Testis (tissue), 2 donors: ENCODE measurements at regions not wholly inside any gene's neighbourhood (a gene's known extent, or its start where the extent isn't known, plus 50 kb on each side); places are given as distances from the start of the nearest gene placed in this dataset.

Experiments
- DNase-seq: peaks from one replicate; pipeline ENCODE4 v3.0.0-alpha.2; 2019
- H3K27ac ChIP-seq, 2 donors: fragments of 200-600 bp; sonication (generic); one replicate each; pipeline ENCODE4 v1.5.1; 2019
- H3K27me3 ChIP-seq: fragments of 200-600 bp; sonication (generic); one replicate; pipeline ENCODE4 v1.5.1; 2019
- H3K36me3 ChIP-seq: fragments of 200-600 bp; sonication (generic); one replicate; pipeline ENCODE4 v1.5.1; 2017; ENCODE audit warnings: low read depth; ENCODE audit errors: missing control alignments
- H3K4me1 ChIP-seq: fragments of 200-600 bp; sonication (generic); one replicate; pipeline ENCODE4 v1.5.1; 2019
- H3K4me3 ChIP-seq, 2 donors: fragments of 200-600 bp; sonication (generic); one replicate each; pipeline ENCODE4 v1.5.1; 2017 to 2019
- H3K9me3 ChIP-seq: fragments of 200-600 bp; sonication (generic); one replicate; pipeline ENCODE4 v1.5.1; 2017
- POLR2A ChIP-seq: fragments of 450-650 bp; IDR thresholded peaks from one replicate; pipeline ENCODE4 v1.6.1; 2017; ENCODE audit warnings: antibody characterized with exemption, mild to moderate bottlenecking, moderate library complexity
- WGBS, 2 donors: methylation state at CpG; one replicate each; pipeline ENCODE4 v1.1.5; 2018; 5-methylcytosine and 5-hydroxymethylcytosine counted together
- intact Hi-C: fragments of 100-400 bp; cut with DNase I; formaldehyde crosslinking; loops from one replicate; pipeline ENCODE4 v1.15.1; 2023; ENCODE audit warnings: low total_unique reads
- TF ChIP-seq, protein P1 (sequence below), 3 experiments: fragments of 450-650 bp in 2 of 3; fragments of 200-600 bp in 1 of 3; sonication (generic) in 1 of 3; IDR thresholded peaks; one replicate each; pipeline ENCODE4 v1.5.1; 2016 to 2019; ENCODE audit warnings: antibody characterized with exemption in 3 of 3, mild to moderate bottlenecking in 2 of 3, moderate library complexity in 1 of 3

DNA sequence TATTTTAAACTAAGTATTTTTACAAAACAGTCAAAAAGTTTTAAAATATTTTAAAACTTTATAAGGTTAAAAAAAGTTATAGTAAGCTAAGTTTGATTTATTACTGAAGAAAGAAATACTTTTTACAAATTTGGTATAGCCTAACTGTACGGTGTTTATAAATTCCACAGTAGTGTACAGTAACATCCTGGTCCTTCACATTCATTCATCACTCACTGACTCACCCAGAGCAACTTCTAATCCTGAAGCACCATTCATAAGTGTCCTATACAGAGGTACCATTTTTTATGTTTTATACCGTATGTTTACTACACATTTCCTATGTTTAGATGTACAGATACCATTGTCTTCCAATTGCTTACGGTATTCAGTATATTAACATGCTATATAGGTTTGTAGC lies 170.0 kb downstream of the KLHL28 start:
- H3K9me3 ChIP-seq: no peaks in the 10 kb centered on the region
- no peaks in the 10 kb centered on the region for H3K4me1 ChIP-seq
- no peak for DNase-seq
- intact Hi-C loops: no loop called here
- no peak overlapping the region for H3K27ac ChIP-seq
- no peak overlapping the region for H3K4me3 ChIP-seq
- H3K27me3 ChIP-seq: no peaks in the 10 kb centered on the region
- H3K36me3 ChIP-seq: no peaks in the 10 kb centered on the region
- no peak for TF ChIP-seq POLR2A
- TF ChIP-seq, protein P1, sequence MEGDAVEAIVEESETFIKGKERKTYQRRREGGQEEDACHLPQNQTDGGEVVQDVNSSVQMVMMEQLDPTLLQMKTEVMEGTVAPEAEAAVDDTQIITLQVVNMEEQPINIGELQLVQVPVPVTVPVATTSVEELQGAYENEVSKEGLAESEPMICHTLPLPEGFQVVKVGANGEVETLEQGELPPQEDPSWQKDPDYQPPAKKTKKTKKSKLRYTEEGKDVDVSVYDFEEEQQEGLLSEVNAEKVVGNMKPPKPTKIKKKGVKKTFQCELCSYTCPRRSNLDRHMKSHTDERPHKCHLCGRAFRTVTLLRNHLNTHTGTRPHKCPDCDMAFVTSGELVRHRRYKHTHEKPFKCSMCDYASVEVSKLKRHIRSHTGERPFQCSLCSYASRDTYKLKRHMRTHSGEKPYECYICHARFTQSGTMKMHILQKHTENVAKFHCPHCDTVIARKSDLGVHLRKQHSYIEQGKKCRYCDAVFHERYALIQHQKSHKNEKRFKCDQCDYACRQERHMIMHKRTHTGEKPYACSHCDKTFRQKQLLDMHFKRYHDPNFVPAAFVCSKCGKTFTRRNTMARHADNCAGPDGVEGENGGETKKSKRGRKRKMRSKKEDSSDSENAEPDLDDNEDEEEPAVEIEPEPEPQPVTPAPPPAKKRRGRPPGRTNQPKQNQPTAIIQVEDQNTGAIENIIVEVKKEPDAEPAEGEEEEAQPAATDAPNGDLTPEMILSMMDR (IDR thresholded peaks at IDR 0.05): no peak
- 92 to 96% methylated on average over 3 of the region's 3 CpGs for WGBS, 2 donors

DNA sequence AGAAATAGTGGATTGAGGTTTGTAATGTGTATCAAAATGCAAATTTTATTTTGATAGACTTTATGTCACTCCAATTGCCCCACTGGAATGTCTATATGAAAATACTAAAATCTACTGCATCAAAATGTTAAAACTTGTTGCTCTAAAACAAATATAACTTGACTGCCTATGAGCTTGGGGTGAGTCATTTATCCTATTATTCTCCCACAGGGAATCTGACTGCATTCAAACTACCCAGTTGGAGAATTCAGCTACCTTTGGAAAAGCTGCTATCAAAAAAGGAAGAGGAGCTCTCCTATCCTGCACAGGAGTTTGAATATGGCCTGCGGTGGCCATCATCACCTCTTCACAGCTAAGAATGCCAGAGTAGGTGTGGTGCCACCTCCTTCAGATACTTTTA lies 173.1 kb downstream of the KLHL28 start:
- H3K4me3 ChIP-seq: no peak overlapping the region
- H3K36me3 ChIP-seq: no peaks in the 10 kb centered on the region
- intact Hi-C loops: no loop called here
- WGBS, 2 donors: 93 to 100% methylated on average over 1 of the region's 1 CpG
- no peaks in the 10 kb centered on the region for H3K27me3 ChIP-seq
- H3K4me1 ChIP-seq: no peaks in the 10 kb centered on the region
- no peak overlapping the region for H3K27ac ChIP-seq
- H3K9me3 ChIP-seq: no peaks in the 10 kb centered on the region
- TF ChIP-seq, protein P1 (IDR thresholded peaks at IDR 0.05): no peak
- TF ChIP-seq POLR2A: no peak
- DNase-seq: no peak

DNA sequence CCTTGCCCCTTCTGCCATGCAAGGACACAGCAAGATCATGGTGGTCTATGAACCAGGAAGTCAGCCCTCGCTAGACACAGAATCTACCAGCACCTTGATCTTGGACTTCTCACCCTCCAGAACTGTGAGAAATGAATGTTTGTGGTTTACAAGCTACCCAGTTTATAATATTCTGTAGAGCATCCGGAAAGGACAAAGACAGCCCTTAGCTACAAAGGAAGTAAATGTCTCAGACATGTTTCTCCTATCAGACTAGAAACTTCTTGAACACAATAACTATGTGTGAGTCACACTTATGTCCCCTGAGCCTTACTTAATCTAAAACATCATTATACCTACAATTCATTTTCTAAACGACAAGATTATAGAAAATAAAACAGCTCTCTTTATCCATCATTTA lies 176.7 kb downstream of the KLHL28 start:
- Histone ChIP-seq H3K27me3 (no peaks in the 10 kb centered on the region), H3K4me1 (no peaks in the 10 kb centered on the region), H3K9me3 (no peaks in the 10 kb centered on the region), H3K36me3 (no peaks in the 10 kb centered on the region), H3K4me3 (no peak overlapping the region), H3K27ac (no peak overlapping the region)
- no peak for DNase-seq
- TF ChIP-seq, protein P1 (IDR thresholded peaks at IDR 0.05): no peak
- no peak for TF ChIP-seq POLR2A
- intact Hi-C loops: no loop called here
- 82 to 85% methylated on average over 3 of the region's 3 CpGs for WGBS, 2 donors

DNA sequence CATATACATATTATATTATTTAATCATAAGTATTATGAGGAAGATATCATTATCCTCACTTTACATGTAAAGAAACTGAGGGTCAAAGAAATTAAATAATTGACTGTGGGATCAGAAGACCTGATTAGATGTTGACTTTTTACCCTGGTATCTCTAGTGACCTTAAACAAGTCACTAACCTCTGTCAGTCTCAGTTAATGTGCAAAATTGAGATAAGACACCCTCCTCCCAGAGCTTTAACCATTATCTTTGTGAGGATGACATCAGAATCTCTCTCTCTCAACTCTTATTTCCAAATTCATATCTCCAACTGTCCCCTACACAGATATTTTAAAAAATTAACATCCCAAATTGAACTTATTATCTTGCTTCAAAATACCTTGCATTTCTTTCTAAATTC lies 177.8 kb downstream of the KLHL28 start:
- Histone ChIP-seq H3K27me3 (no peaks in the 10 kb centered on the region), H3K36me3 (no peaks in the 10 kb centered on the region), H3K27ac (no peak overlapping the region), H3K9me3 (no peaks in the 10 kb centered on the region), H3K4me3 (no peak overlapping the region), H3K4me1 (no peaks in the 10 kb centered on the region)
- no peak for TF ChIP-seq POLR2A
- TF ChIP-seq, protein P1 (IDR thresholded peaks at IDR 0.05): no peak
- DNase-seq: no peak
- intact Hi-C loops: no loop called here

DNA sequence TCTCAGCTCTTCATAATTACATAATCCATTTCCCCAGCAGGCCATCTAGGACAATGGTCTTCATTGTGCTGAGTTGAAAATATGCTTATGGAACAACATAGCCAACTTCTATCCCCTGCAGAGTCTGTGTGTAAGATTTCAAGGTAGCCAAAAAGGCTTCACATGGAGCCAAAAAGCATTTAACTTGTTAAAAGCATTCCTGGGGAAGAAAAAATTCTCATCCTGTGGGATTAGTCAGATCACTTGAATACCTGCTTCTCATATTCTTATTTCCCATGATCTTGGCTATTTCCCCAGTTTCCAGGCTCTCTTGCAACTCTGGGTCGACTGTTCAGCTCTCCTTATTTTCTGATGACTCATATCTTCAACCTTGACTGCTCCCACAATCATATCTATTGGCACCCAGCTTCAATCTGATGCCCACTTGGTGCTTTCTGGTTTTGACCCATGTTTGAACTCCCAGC lies 178.9 kb downstream of the KLHL28 start:
- no peak overlapping the region for H3K27ac ChIP-seq
- no peaks in the 10 kb centered on the region for H3K36me3 ChIP-seq
- no peaks in the 10 kb centered on the region for H3K27me3 ChIP-seq
- no peaks in the 10 kb centered on the region for H3K4me1 ChIP-seq
- no peak overlapping the region for H3K4me3 ChIP-seq
- no peaks in the 10 kb centered on the region for H3K9me3 ChIP-seq
- TF ChIP-seq, protein P1 (IDR thresholded peaks at IDR 0.05): no peak
- no peak for TF ChIP-seq POLR2A
- DNase-seq: no peak
- intact Hi-C loops: no loop called here
- WGBS, 2 donors: 31 to 61% methylated on average over 1 of the region's 1 CpG
